GM19455 (cell line): ENCODE measurements at regions not wholly inside any gene's neighbourhood (a gene's known extent, or its start where the extent isn't known, plus 50 kb on each side); places are given as distances from the start of the nearest gene placed in this dataset.
"Not testable (repeated sequence)": the region's sequence is repeated elsewhere in the genome, so short reads cannot be mapped to it uniquely, and the experiment has no call there.

Experiments
- ATAC-seq: cut with Tn5 transposase; IDR thresholded peaks from one replicate; pipeline ENCODE4 v1.9.1; 2021; ENCODE audit not compliant: unreplicated experiment

DNA sequence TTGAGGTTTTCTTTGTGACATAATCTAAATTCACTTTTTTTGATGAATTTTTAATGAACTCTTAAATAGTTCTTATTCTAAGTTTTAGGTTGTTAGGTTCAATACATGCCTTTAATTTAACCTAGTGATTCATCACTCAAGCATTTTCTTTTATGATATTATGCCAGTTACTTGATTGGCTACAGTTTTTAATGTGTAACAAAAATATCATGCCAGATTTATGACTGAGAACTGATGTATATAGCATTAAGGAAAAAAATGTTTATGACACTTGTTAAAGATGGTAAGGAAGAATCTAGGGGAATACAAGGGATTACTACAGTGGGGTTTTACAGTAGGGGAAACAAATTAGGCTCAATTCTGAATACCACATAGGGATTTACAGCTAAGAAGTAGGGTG is 103.1 kb downstream of the VGLL3 start:
- no peak for ATAC-seq

GRCh38 chr3:86880066-86880465 is 110.9 kb downstream of the VGLL3 start:
- ATAC-seq: no peak

- not testable (repeated sequence) for ATAC-seq
Measured at GRCh38 chr3:86876504-86877181, 114.3 kb downstream of the VGLL3 start.

- not testable (repeated sequence) for ATAC-seq
Measured at GRCh38 chr3:86874790-86875189, 116.2 kb downstream of the VGLL3 start.

DNA sequence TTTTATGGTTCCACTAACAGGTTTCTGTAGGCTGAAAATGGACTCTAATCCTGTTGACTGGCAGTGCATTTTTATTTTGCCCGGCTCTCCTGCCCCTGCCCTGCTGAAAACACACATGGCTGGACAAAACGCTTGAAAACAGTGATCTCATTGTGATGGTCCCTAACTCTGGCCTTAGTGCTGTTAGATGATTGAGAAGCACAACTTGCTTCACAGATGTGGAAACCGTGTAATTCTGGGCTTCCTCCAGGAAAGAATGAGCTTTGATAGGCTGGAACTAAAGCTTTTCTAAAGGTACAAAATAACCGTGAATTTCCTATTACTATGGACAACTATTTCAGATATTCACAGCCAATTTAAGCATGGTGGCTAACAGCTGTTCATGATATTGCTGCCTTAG is 121.4 kb downstream of the VGLL3 start:
- ATAC-seq: no peak

DNA sequence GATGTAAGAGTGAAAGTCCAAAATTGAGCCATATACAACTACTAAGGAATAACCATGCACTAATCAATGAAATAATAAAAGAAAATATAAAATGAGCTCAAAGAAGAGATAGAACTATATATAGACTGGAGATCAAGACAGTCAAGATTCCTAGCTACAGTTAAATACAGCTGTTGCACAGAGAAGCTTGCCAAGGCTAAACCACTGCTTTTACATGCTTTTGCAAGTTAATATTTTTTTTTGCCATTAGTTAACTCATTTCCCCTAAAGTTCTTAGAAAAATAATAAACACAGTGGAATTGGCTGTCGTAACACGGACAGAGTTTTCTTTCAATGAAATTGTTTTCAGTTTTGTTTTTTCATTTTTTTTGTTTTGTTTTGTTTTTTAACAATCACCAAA is 123.0 kb downstream of the VGLL3 start:
- no peak for ATAC-seq

- ATAC-seq: no peak
Measured at GRCh38 chr3:86865506-86865905, 125.4 kb downstream of the VGLL3 start.

- ATAC-seq: no peak
Measured at GRCh38 chr3:86856711-86857110, 134.2 kb downstream of the VGLL3 start.

DNA sequence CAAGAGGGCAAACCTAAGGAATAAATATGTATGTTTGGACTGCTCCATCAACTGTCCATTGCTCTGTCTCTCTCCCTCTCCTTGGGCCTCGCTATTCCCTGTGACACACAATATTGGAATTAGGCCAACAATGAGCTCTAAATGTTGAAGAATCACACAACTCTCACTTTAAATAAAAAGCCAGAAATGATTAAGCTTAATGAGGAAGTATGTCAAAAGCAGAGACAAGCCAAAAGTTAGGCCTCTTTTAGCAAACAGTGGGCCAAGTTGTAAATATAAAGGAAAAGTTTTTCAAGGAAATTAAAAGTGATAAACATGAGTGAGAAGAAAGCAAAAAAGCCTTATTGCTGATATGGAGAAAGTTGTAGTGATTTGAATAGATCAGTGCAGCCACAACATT is 141.0 kb downstream of the VGLL3 start:
- no peak for ATAC-seq

DNA sequence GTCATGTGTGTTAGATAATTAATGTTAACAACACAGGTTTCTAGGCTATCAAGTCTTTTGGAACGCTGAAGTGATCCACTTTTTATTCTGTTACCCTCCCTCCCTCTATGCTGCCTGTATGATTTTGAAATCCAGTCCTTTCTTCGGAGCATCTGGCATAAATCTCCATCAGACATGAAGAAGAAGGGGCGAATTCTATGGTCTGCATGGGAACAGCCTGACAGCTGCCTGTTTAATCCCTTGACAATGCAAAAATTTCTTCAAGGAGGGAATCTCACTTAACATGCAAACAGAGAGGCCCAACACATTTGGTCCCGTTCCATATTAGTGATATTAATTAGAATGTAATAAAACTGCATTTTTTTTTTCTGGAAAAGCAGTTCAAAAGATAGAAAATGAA is 145.2 kb downstream of the VGLL3 start:
- ATAC-seq: no peak

DNA sequence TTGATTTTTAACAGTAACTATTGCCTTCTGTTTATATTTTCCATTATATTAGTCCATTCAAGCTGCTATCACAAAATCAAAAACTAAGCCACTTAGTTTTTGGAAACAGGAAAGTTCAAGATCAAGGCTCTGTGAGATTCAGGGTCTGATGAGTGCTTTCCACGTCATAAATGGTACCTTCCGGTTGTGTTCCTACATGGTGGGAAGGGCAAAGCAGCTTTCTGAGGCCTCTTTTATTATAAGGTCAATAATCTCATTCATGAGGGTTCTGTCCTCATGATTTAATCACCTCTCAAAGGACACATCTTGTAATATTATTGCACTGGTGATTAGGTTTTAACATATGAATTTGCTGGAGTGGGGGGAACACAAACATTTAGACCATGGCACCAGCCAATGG is 152.0 kb downstream of the VGLL3 start:
- ATAC-seq: no peak

GRCh38 chr3:86837871-86838270 is 153.1 kb downstream of the VGLL3 start:
- ATAC-seq: no peak

DNA sequence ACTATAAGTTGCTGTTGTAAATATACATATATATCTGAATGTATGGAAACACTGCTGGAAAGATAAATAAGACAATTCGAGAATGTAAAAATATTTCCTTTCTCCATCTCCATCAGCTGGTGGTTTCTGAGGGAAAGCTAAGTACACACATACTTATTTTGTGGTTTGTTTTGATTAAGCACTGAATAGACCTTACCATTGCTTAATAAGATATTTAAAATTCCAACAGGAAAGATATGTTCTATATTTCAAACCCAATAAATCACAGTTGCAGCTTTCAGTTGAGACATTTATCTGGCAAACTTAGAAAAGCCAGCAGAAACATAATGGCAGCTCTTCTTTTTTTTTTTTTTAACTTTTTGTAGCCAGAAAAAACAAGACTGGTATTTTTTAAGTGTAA is 160.4 kb downstream of the VGLL3 start:
- ATAC-seq: no peak

DNA sequence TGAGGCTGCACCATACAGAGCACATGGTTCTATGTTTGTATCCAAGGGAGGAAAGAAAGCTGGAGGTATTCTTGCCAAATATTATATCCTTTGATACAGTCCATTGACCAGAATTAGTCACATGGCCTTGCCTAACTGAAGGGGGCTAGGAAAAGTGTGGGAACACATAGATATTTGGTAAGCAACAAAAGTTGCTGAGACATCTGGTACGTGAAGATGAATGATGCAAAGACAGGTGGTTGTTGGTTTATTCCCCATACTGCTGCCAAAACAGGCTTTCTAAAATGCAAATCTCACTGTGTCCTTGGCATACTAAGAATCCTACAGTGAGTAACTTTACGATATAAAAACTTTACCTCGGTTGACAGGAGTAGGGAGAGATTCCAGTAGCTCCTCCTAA is 162.2 kb downstream of the VGLL3 start:
- ATAC-seq: no peak

DNA sequence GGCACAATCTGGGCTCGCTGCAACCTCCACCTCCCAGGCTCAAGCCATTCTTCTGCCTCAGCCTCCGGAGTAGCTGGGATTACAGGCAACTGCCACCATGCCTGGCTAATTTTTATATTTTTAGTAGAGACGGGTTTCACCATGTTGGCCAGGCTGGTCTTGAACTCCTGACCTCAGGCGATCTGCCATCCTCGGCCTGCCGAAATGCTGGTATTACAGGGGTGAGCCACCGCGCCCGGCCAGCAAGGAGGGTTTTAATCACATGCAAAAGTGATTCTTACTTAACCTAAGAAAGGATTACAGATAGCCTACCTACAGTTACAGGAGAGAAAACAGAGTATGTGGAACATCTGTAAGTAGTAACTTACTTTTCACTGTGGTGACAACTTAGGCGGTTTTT is 163.4 kb downstream of the VGLL3 start:
- not testable (repeated sequence) for ATAC-seq

DNA sequence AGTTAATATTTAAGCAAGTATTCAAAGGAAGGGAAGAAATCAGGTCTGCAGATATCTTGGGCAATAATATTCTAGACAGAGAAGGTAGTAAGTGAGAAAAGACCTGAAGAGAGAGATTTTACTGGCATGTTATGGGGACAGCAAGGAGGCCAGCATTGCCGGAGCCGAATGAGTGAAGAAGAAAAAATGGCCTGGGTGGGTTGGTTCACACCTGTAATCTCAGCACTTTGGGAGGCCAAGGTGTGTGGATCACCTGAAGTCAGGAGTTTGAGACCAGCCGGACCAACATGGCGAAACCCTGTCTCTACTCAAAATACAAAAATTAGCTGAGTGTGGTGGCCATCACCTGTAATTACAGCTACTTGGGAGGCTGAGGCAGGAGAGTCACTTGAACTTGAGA is 164.7 kb downstream of the VGLL3 start:
- ATAC-seq: no peak

DNA sequence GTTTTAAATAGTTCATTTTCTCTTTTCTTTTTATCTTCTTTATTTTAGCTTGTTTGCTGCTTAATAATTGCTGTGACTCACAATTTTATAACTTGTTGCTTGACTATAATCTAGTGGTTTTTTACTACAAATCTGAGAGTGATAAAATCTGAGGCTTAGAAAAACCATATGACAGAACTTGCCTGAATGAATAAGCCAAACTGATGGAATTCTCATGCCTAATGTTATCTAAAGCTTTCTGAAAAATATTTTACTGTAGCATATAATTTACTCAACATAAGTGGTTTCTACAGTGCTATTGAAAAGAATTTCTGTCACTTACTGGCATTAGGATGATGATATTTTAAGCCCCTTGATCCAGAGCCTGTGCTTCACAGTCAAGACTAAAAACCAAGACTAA is 175.1 kb downstream of the VGLL3 start:
- no peak for ATAC-seq

- ATAC-seq: no peak
Measured at GRCh38 chr3:86814918-86815655, 175.9 kb downstream of the VGLL3 start.

GRCh38 chr3:86814321-86814720 is 176.6 kb downstream of the VGLL3 start:
- no peak for ATAC-seq

GRCh38 chr3:86801921-86802320 is 189.0 kb downstream of the VGLL3 start:
- ATAC-seq: no peak

DNA sequence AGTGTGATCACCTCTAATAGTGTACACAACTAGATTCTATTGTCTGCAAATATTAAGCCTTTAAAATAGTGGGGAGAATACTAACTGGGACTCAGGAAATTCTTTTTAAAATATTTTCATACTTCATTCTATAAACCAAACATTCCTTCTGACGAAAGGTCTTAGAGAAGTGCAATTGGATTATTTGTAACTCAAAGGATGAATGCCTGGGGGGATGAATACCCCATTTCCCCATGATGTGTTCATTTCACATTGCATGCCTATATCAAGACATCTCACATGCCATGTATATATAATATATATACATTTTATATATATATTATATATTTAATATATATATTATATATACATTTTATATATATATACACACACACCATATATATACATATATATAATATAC is 189.9 kb downstream of the VGLL3 start:
- no peak for ATAC-seq

DNA sequence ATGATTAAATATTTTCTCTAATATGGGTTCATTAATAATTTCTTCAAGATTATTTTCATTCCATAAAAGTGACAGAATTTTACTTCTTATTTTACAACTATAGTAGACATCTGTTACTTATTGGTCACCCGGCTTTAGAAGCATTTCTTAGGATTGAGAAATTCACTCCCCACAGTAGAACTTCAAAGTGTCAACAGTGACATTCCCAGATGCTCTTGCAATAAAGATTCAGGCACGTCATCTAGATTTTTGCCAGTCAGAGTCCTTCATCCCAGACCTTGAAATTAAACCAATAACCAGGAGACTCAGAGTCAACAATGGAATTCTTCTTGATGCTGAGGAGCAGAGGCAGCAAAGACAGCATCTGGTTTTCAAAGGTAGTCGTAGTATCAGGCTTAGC is 190.8 kb downstream of the VGLL3 start:
- ATAC-seq: no peak

- no peak for ATAC-seq
Measured at GRCh38 chr3:86797946-86798345, 193.0 kb downstream of the VGLL3 start.
